ENCODE measurements at regions not wholly inside any gene's neighbourhood (a gene's known extent, or its start where the extent isn't known, plus 50 kb on each side); places are given as distances from the start of the nearest gene placed in this dataset.

GRCh38 chr1:99533909-99534637 lies 111.8 kb upstream of the PALMD start:
- DNase-seq (ENCODE audit: low read depth in 1 of 2, low spot score in 1 of 2): no peak
- H3K27me3 ChIP-seq: no peaks in the 10 kb centered on the region
- H3K9me3 ChIP-seq (ENCODE audit: low read depth): no peaks in the 10 kb centered on the region
- peaks cover 3% of the 10 kb centered on the region for H3K4me1 ChIP-seq (ENCODE audit: low read depth)
- no peak for TF ChIP-seq CTCF (IDR thresholded peaks at IDR 0.05; ENCODE audit: low read depth, low read length)
- no peaks in the 10 kb centered on the region for H3K36me3 ChIP-seq
- H3K27ac ChIP-seq: no peak overlapping the region
- no peak overlapping the region for H3K4me3 ChIP-seq

- DNase-seq (ENCODE audit: low read depth in 1 of 2, low spot score in 1 of 2): no peak
- Histone ChIP-seq H3K27me3 (no peaks in the 10 kb centered on the region), H3K4me1 (ENCODE audit: low read depth) (peaks cover 3% of the 10 kb centered on the region), H3K36me3 (no peaks in the 10 kb centered on the region), H3K9me3 (ENCODE audit: low read depth) (no peaks in the 10 kb centered on the region), H3K27ac (no peak overlapping the region), H3K4me3 (no peak overlapping the region)
- TF ChIP-seq CTCF (IDR thresholded peaks at IDR 0.05; ENCODE audit: low read depth, low read length): no peak
Observed at GRCh38 chr1:99534638-99534930, 111.3 kb upstream of the PALMD start.

- Histone ChIP-seq H3K27ac (no peak overlapping the region), H3K4me1 (ENCODE audit: low read depth) (peaks cover 3% of the 10 kb centered on the region), H3K36me3 (no peaks in the 10 kb centered on the region), H3K9me3 (ENCODE audit: low read depth) (no peaks in the 10 kb centered on the region), H3K4me3 (no peak overlapping the region), H3K27me3 (no peaks in the 10 kb centered on the region)
- DNase-seq (ENCODE audit: low read depth in 1 of 2, low spot score in 1 of 2): no peak
- TF ChIP-seq CTCF (IDR thresholded peaks at IDR 0.05; ENCODE audit: low read depth, low read length): no peak
Observed at GRCh38 chr1:99535470-99536164, 110.3 kb upstream of the PALMD start.

GRCh38 chr1:99537886-99538617 lies 107.9 kb upstream of the PALMD start:
- DNase-seq (ENCODE audit: low read depth in 1 of 2, low spot score in 1 of 2): no peak
- Histone ChIP-seq H3K36me3 (no peaks in the 10 kb centered on the region), H3K9me3 (ENCODE audit: low read depth) (no peaks in the 10 kb centered on the region), H3K27me3 (no peaks in the 10 kb centered on the region), H3K27ac (no peak overlapping the region), H3K4me3 (no peak overlapping the region), H3K4me1 (ENCODE audit: low read depth) (peaks cover 3% of the 10 kb centered on the region)
- TF ChIP-seq CTCF (IDR thresholded peaks at IDR 0.05; ENCODE audit: low read depth, low read length): no peak

- Histone ChIP-seq H3K4me1 (ENCODE audit: low read depth) (peaks cover 3% of the 10 kb centered on the region), H3K27ac (no peak overlapping the region), H3K36me3 (no peaks in the 10 kb centered on the region), H3K4me3 (no peak overlapping the region), H3K27me3 (no peaks in the 10 kb centered on the region), H3K9me3 (ENCODE audit: low read depth) (no peaks in the 10 kb centered on the region)
- no peak for DNase-seq (ENCODE audit: low read depth in 1 of 2, low spot score in 1 of 2)
- TF ChIP-seq CTCF (IDR thresholded peaks at IDR 0.05; ENCODE audit: low read depth, low read length): no peak
Observed at GRCh38 chr1:99538618-99538956, 107.3 kb upstream of the PALMD start.

Measured in cardiac muscle cell (in vitro differentiated cells and primary cell).